Retinal pigment epithelial cell (primary cell): ENCODE measurements at regions not wholly inside any gene's neighbourhood (a gene's known extent, or its start where the extent isn't known, plus 50 kb on each side); places are given as distances from the start of the nearest gene placed in this dataset.
"Not testable (repeated sequence)": the region's sequence is repeated elsewhere in the genome, so short reads cannot be mapped to it uniquely, and the experiment has no call there.

Experiments
- DNase-seq: peaks from one replicate; pipeline ENCODE4 v3.0.0-alpha.2; 2010; ENCODE audit warnings: low read depth
- H3K4me3 ChIP-seq: 2 replicates; pipeline ENCODE4 v1.5.1; 2011; ENCODE audit warnings: mild to moderate bottlenecking, low read length, control low read depth, moderate library complexity
- CTCF ChIP-seq: conservative IDR thresholded peaks from 2 replicates; pipeline ENCODE4 v1.5.1; 2011; ENCODE audit warnings: low read depth, low read length, control low read depth, inconsistent platforms

- DNase-seq = no peak
- H3K4me3 ChIP-seq = no peak overlapping the region
- TF ChIP-seq CTCF = no peak
Measured at GRCh38 chr13:44853641-44854040, 135.6 kb downstream of the NUFIP1 start.

GRCh38 chr13:44848920-44849676 is 140.2 kb downstream of the NUFIP1 start:
- TF ChIP-seq CTCF = no peak
- no peak overlapping the region for H3K4me3 ChIP-seq
- peak; percentile 88 for DNase-seq

- H3K4me3 ChIP-seq, DNase-seq: not testable (repeated sequence)
Measured at GRCh38 chr13:44845281-44846058, 143.8 kb downstream of the NUFIP1 start.

- TF ChIP-seq CTCF = no peak
Measured at GRCh38 chr13:44844786-44845185, 144.5 kb downstream of the NUFIP1 start.

GRCh38 chr13:44843403-44843802 is 145.9 kb downstream of the NUFIP1 start:
- DNase-seq = no peak

More at GRCh38 chr13:44844786-44845185, 144.5 kb downstream of the NUFIP1 start:
- H3K4me3 ChIP-seq = no peak overlapping the region
- no peak for DNase-seq

GRCh38 chr13:44842158-44842557 is 147.1 kb downstream of the NUFIP1 start:
- no peak for DNase-seq
- no peak overlapping the region for H3K4me3 ChIP-seq
- TF ChIP-seq CTCF = no peak

More at GRCh38 chr13:44843403-44843802, 145.9 kb downstream of the NUFIP1 start:
- TF ChIP-seq CTCF = no peak
- H3K4me3 ChIP-seq = no peak overlapping the region

GRCh38 chr13:44840131-44840530 is 149.1 kb downstream of the NUFIP1 start:
- no peak for DNase-seq
- TF ChIP-seq CTCF = no peak
- H3K4me3 ChIP-seq = no peak overlapping the region
